Small intestine (tissue), 7 donors: ENCODE measurements at regions not wholly inside any gene's neighbourhood (a gene's known extent, or its start where the extent isn't known, plus 50 kb on each side); places are given as distances from the start of the nearest gene placed in this dataset.

Source experiments
- DNase-seq, 2 donors: peaks; one replicate each; pipeline versions ENCODE4 v3.0.0 to v3.0.0-alpha.2; 2013
- FAIRE-seq: peaks from 2 replicates; lab custom pipeline; 2012; peaks lifted over from hg19 to GRCh38; lab: Jason Lieb, UNC
- H3K27ac ChIP-seq, 3 donors: one replicate each; pipeline ENCODE4 v1.5.1; 2013; ENCODE audit warnings: low read length in 2 of 3, mild to moderate bottlenecking in 2 of 3, control low read depth in 1 of 3, inconsistent platforms in 1 of 3, low read depth in 1 of 3, moderate library complexity in 1 of 3
- H3K27me3 ChIP-seq, 3 donors: one replicate each; pipeline ENCODE4 v1.6.1; 2013; ENCODE audit warnings: low read length in 3 of 3, inconsistent platforms in 1 of 3; ENCODE audit not compliant: control insufficient read depth in 3 of 3, insufficient read depth in 3 of 3
- H3K36me3 ChIP-seq, 3 donors: one replicate each; pipeline ENCODE4 v1.6.1; 2013; ENCODE audit warnings: low read length in 3 of 3, inconsistent platforms in 1 of 3, low read depth in 1 of 3, mild to moderate bottlenecking in 1 of 3, moderate library complexity in 1 of 3; ENCODE audit not compliant: control insufficient read depth in 3 of 3, insufficient read depth in 2 of 3
- H3K4me1 ChIP-seq, 3 donors: one replicate each; pipeline ENCODE4 v1.6.1; 2013; ENCODE audit warnings: low read length in 2 of 3, inconsistent platforms in 1 of 3, low read depth in 1 of 3, mild to moderate bottlenecking in 1 of 3, moderate library complexity in 1 of 3; ENCODE audit not compliant: control insufficient read depth in 3 of 3, insufficient read depth in 2 of 3
- H3K4me3 ChIP-seq, 3 donors: one replicate each; pipeline ENCODE4 v1.5.1; 2013; ENCODE audit warnings: low read length in 3 of 3, control low read depth in 1 of 3, inconsistent platforms in 1 of 3, low read depth in 1 of 3, mild to moderate bottlenecking in 1 of 3, moderate library complexity in 1 of 3
- H3K9me3 ChIP-seq, 2 donors: one replicate each; pipeline ENCODE4 v1.6.1; 2013; ENCODE audit warnings: low read depth in 1 of 2, low read length in 1 of 2; ENCODE audit not compliant: control insufficient read depth in 2 of 2, insufficient read depth in 1 of 2
- WGBS, 3 donors: extraction: QIAGEN DNeasy Blood & Tissue Kit; methylation state at CpG; one replicate each; pipeline ENCODE4 v1.1.7; 2013; 5-methylcytosine and 5-hydroxymethylcytosine counted together
- donor health status: healthy with polysubstance abuse.
- donor health status: control.
- donor health status: control.
- donor health status: Bipolar disorder and iron deficiency.
- donor health status: healthy.

GRCh38 chr10:54962134-54962900 lies 161.3 kb upstream of the PCDH15 start:
- Histone ChIP-seq H3K4me3 (no peak overlapping the region), H3K4me1 (no peaks in the 10 kb centered on the region), H3K36me3 (no peaks in the 10 kb centered on the region), H3K27ac (no peak overlapping the region), H3K27me3 (no peaks in the 10 kb centered on the region), H3K9me3 (peaks cover 0 to 11% of the 10 kb centered on the region in 2 donors)
- 54 to 74% (median 65%) methylated on average over 6 of the region's 6 CpGs for WGBS, 3 donors
- DNase-seq (no peak), FAIRE-seq (no peak)

DNA sequence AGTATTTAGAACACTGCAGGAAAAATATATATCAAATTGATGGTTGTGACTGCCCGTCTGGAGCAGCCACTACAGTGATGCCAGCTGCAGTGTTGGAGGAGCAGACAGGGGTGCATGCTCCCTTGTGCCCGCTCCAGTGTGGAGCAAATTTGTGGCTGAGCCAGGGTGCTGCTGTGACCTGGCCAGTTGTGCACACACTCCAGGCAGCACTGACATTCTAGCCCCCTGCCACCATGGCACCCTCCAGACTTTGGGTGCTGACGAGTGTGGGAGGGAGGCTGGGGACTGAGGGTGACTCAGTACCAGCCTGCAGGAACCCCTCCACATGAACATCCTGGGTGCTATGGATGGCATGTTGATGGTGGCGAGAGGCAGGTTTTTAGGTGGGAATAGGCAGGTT lies 160.0 kb upstream of the PCDH15 start:
- Histone ChIP-seq H3K9me3 (peaks cover 0 to 11% of the 10 kb centered on the region in 2 donors), H3K4me3 (no peak overlapping the region), H3K36me3 (no peaks in the 10 kb centered on the region), H3K27me3 (no peaks in the 10 kb centered on the region), H3K4me1 (no peaks in the 10 kb centered on the region), H3K27ac (no peak overlapping the region)
- FAIRE-seq (no peak), DNase-seq (no peak)
- 83 to 93% (median 93%) methylated on average over 4 of the region's 4 CpGs for WGBS, 3 donors

GRCh38 chr10:54958844-54959243 lies 157.8 kb upstream of the PCDH15 start:
- Histone ChIP-seq H3K27me3 (no peaks in the 10 kb centered on the region), H3K36me3 (no peaks in the 10 kb centered on the region), H3K4me1 (no peaks in the 10 kb centered on the region), H3K9me3 (peaks cover 0 to 11% of the 10 kb centered on the region in 2 donors), H3K27ac (no peak overlapping the region), H3K4me3 (no peak overlapping the region)
- 44 to 60% (median 45%) methylated on average over 1 of the region's 1 CpG for WGBS, 3 donors
- FAIRE-seq = no peak
- DNase-seq = no peak

DNA sequence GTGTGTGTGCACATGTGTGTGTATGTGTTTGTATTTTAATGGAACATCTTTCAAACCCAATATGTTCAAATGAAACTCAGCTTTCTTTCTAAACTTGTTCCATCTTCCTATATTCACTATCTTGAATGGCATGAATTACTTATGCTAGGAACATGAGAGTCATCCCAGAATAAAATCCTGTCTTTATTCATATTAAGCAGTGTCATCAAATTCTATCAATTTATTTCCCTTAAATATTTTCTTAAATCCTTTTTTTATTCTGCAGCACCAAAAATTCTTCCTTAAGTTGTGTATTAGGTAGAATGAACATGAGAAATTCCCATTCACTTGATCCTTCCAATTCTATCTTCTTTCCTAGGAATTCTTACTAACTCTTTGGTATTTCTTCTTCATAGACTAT lies 146.6 kb upstream of the PCDH15 start:
- FAIRE-seq (no peak), DNase-seq (no peak)
- Histone ChIP-seq H3K4me3 (no peak overlapping the region), H3K27me3 (no peaks in the 10 kb centered on the region), H3K27ac (no peak overlapping the region), H3K4me1 (no peaks in the 10 kb centered on the region), H3K9me3 (no peaks in the 10 kb centered on the region), H3K36me3 (no peaks in the 10 kb centered on the region)

DNA sequence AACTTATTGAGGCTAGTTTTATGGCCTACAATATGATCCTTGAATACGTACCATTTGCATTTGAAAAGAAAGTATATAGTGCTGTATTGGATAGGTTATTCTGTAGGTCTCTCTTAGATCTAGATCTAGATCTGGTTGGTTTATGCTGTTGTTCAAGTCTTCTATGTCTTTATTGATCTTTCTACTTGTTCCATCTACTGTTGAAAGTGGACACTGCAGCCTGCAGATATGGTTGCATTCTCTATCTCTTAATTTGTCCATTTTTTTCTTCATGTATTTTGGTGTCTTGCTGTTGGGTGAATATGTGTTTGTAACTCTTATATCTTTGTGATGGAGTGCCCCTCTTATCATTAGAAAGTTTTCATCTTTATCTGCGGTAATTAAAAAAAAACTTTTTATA lies 139.4 kb upstream of the PCDH15 start:
- no peaks in the 10 kb centered on the region for H3K27me3 ChIP-seq
- FAIRE-seq (no peak), DNase-seq (no peak)
- no peaks in the 10 kb centered on the region for H3K4me1 ChIP-seq
- 91 to 97% (median 94%) methylated on average over 2 of the region's 2 CpGs for WGBS, 3 donors
- H3K9me3 ChIP-seq = no peaks in the 10 kb centered on the region
- no peak overlapping the region for H3K27ac ChIP-seq
- H3K36me3 ChIP-seq = no peaks in the 10 kb centered on the region
- no peak overlapping the region for H3K4me3 ChIP-seq

- no peak for DNase-seq
- no peaks in the 10 kb centered on the region for H3K4me1 ChIP-seq
- H3K9me3 ChIP-seq = peaks cover 0 to 8% of the 10 kb centered on the region in 2 donors
- H3K27ac ChIP-seq = no peak overlapping the region
- H3K36me3 ChIP-seq = no peaks in the 10 kb centered on the region
- no peak overlapping the region for H3K4me3 ChIP-seq
- H3K27me3 ChIP-seq = no peaks in the 10 kb centered on the region
- WGBS, 3 donors = 14 to 47% (median 18%) methylated on average over 1 of the region's 1 CpG
- no peak for FAIRE-seq
Measured at GRCh38 chr10:54914049-54914448, 113.0 kb upstream of the PCDH15 start.

DNA sequence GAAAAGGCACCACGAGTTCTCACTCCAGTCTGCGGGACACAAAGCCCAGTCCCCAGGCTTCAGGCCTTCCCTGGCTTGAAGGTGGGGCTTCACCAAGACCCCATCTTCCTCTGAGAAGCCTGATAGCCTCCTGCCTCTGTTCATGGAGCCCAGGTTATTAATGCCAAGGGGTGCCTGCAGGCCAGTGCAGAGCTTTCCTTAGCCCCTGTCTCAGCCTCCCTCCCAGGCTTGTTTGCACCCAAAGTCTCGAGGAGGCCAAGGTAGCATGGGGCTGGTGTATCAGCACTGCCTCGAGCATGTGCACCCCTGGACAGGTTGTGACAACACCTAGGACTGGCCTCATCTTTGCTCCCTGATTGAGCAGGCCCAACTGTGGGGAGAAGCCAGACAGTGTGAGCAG lies 108.1 kb upstream of the PCDH15 start:
- DNase-seq (no peak), FAIRE-seq (no peak)
- 60 to 76% (median 63%) methylated on average over 4 of the region's 4 CpGs for WGBS, 3 donors
- peaks cover 0 to 5% of the 10 kb centered on the region in 2 donors for H3K9me3 ChIP-seq
- H3K4me1 ChIP-seq = no peaks in the 10 kb centered on the region
- H3K27ac ChIP-seq = no peak overlapping the region
- no peak overlapping the region for H3K4me3 ChIP-seq
- no peaks in the 10 kb centered on the region for H3K27me3 ChIP-seq
- no peaks in the 10 kb centered on the region for H3K36me3 ChIP-seq

DNA sequence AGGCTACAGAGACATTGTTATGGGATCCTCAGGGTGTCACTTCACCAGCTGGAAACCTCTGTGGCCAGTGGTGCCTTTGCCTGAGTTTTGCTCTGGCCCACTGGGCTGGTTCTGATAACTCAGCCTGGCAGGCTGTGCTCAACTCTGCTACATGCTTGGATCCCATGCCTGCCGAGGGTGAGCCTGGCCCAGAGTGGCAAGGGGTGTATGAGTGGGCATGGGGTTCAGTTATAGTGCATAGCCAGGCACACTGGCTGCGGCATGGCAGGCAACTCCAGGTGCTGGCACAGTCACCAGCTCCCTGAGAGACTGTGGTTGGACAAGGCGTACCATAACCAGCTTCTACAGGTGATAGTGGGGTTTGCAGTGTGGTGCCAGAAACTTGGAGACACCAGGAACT lies 107.0 kb upstream of the PCDH15 start:
- Histone ChIP-seq H3K27ac (no peak overlapping the region), H3K4me3 (no peak overlapping the region), H3K4me1 (no peaks in the 10 kb centered on the region), H3K27me3 (no peaks in the 10 kb centered on the region), H3K9me3 (no peaks in the 10 kb centered on the region), H3K36me3 (no peaks in the 10 kb centered on the region)
- WGBS, 3 donors = 82 to 85% (median 84%) methylated on average over 3 of the region's 3 CpGs
- DNase-seq = no peak
- no peak for FAIRE-seq

- Histone ChIP-seq H3K27me3 (no peaks in the 10 kb centered on the region), H3K4me1 (no peaks in the 10 kb centered on the region), H3K9me3 (no peaks in the 10 kb centered on the region), H3K4me3 (no peak overlapping the region), H3K36me3 (no peaks in the 10 kb centered on the region), H3K27ac (no peak overlapping the region)
- no peak for FAIRE-seq
- DNase-seq = no peak
Measured at GRCh38 chr10:54906940-54907339, 105.9 kb upstream of the PCDH15 start.
